ENCODE measurements at regions not wholly inside any gene's neighbourhood (a gene's known extent, or its start where the extent isn't known, plus 50 kb on each side); places are given as distances from the start of the nearest gene placed in this dataset.
A peak's percentile ranks its signal among the peaks of the same experiment; 100 is the strongest.

DNA sequence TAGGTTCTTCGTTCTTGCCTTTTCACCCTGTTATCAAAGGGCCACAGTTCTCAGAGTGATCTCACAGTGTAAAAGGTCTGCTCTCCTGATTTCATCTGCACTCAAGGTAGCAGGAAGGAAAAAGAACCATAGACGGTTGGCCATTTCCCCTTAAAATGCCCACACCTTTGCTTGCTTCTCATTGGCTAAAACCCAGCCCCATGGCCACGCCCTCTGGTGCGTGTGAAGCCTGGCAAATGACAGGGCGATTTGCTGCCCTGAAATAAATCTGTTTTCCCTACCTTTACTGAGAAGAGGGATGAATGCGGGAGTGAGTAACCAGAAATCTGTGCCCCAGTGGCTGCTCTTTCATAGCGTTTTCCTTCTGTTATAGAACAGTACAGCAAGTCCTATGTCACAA is 269.3 kb downstream of the POU4F1 start:
- no peak for DNase-seq (ENCODE audit: low read depth)

DNA sequence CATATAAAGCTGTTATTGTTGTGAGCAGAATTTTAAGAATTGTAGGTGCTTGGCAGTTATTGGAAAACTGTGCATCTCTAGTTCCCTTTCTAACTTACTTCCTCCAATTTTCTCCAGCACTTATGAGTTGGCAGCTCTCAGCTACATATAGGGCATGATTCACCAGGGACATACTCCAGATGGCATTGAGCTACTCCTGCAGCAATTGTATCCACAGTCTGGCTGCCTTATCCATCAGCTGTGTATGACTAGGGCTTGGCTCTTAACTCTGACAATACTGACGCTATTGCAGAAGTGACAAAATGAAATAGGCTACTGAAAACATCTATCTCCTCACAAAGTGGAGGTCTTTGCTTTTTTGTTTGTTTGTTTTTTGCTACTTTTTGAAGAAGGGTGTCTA is 276.7 kb downstream of the POU4F1 start:
- DNase-seq (ENCODE audit: low read depth), result no peak

DNA sequence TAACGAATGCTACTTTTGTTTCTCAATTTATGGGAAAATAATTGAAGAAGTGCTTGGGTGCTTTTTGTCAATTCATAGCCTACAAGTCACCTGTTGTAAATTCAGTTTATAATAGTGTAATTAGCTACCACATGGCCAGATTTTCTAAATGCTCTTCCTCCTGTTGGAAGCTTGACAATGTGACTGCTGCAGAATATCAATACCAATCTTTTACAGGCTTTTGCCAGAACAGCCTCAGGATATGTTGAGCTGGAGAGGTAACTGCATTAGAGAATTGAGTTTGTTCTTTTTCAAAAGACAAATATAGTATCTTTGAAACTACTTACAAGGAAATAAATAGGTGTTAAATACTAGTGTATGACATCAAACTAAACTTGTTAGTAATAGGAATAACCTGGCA is 277.8 kb downstream of the POU4F1 start:
- DNase-seq (ENCODE audit: low read depth), result no peak

DNA sequence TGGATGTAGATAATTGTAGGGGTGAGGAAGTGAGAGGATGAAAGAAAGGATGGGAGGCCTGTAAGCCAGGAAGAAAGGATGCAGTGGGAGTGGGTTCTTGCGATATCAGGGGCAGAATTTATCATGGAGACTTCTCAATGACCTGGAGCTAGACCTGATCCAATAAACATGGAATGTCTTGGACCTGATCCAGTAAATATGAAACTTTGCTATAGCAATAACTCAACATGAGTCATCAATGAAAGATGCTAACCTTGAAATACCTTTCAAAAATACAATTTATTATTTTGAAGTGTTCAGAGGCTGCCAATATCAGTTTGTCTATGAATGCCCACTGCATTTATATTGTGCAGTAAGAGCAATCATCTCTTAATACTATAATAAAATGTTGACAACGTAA is 279.5 kb downstream of the POU4F1 start:
- DNase-seq (ENCODE audit: low read depth), result no peak

DNA sequence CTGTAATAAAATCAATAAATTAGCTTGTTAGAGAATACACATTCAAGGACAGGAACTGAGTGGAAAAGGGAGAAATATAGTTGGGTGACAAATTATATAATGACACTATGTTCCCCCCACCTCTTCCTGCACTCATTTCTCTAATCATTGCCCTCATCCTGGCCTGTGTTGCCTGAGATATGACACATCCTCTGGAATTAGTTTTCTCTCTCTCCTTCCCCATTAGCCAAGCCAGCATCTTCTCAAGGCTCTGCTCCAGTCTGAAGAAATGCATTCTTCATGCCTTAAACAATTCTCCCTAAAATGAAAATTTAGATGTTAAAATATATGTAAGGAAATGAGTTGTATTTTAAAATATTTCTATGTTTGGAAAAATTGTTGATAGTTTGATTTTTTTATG is 280.3 kb downstream of the POU4F1 start:
- no peak for DNase-seq (ENCODE audit: low read depth)

DNA sequence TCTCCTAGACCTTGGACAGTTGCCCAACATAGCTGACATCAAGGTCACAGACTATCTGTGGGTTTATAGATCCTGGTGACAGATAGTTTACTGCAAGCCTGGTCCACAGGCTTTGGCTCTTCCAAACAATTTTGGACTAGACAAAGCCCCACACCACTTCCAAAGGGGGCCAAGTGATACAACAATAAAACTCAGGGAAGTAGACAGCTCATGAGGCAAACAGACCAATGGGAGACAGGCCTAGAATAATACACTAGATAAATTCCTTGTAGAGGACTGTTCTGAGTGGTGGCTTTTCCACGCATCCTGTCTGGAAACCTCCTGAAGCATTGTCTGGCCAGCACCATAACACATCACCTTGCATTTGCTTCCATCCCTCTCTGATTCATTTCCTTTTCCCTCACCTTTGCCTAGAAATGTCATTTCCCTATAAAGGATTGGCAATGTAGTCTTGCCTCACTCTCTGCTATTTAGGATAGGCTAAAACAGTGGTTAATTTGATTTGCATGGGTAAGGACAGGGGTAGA is 284.2 kb downstream of the POU4F1 start:
- DNase-seq (ENCODE audit: low read depth), result no peak

DNA sequence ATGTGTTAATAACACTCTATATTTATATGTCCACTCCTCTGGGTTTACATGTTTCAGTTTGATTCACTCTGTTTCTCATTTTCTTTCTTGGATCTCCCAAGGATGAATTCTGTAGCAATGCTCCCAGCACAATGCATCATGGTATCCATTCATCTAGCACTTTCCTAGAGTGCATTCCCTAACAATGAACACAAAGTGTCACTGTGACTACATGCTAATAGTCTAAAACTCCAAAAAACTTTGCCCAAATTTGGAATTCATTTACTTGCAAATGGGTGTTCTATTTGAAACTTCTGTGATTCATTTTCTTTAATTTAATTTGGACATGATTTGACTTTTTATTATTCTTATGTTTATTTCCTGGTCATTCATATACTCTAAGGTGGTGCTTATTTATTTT is 286.3 kb downstream of the POU4F1 start:
- DNase-seq (ENCODE audit: low read depth), result no peak

DNA sequence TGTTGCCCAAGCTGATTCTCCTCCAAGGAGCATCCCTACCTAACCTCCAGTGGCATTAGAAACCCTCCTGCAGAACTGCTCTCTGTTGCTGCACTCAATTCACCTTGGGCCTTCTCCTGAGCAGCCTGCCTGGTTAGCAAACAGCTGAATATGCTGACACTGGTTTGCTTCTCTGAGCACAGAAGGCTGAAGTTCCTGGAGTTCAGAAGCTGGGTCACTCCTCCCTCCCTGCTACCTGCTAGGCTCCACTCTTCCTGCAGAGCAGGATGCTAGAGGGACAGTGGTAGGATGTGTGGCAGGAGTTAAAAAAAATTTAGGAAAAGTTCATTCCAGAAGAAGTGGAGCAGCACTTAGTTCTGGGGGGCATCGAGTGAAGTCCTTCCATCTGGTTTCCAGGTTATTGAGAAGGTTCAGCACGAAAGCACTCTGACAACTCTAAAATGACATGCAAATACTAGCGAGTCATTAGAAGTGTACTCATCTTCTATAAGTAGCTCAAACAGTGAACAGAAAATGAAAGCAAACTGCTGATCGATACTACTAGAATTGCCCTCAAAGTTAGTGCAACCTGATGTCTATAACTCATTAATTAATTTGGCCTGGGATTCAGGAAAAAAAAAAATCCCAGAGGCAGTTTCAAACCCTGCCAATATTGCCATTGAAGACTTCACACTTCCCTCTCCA is 293.7 kb downstream of the POU4F1 start:
- DNase-seq (ENCODE audit: low read depth), result no peak

DNA sequence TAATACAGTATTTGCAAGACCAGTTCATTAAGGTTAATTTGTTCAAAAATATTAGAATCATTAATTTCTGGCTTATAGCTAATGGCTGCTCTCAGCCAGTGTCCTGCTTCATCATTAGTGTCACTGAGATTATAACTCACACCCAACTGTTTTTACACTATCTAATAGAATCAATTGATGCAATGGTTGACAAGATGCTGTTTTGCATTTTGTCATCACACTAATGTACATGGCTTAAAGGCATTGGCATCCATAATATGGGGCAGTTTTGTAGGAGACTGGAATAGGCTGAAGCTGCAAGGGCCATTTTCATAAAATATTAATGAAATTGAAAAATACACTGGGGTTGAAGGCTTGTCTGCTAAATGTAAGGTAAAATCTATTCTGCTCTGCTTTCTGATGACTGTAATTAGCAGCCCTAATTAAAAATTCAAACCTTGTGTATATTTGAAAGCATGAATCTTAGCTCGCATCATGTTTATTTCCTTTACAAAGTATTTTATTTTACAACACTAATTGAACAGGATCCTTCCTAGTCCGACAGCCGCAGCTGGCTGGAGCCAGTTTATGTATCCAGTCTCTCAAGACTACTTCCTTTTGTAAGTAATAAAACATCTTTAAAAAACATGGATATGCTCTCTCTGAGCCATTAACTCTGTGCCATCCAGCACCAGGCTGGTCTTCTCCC is 296.7 kb downstream of the POU4F1 start:
- no peak for DNase-seq (ENCODE audit: low read depth)

DNA sequence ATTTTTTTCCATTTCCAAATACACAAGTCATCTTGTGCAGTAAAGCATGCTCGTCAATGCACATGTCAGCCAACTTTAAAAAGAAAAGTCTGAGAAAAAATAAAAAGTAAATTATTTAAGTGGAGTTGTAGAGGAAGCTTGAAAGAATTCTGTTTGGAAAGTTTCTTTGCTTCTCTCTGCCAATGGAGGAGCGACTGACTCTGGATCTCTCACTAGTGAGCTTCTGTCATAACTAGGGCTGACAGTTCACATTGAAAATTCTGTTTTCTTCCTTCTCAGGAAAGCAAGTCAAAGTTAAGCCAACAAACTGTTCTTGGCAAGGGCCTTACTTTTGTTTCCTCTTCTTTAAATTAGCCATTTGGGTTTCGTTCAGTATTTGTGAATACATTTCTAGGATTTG is 298.2 kb downstream of the POU4F1 start:
- no peak for DNase-seq (ENCODE audit: low read depth)

DNA sequence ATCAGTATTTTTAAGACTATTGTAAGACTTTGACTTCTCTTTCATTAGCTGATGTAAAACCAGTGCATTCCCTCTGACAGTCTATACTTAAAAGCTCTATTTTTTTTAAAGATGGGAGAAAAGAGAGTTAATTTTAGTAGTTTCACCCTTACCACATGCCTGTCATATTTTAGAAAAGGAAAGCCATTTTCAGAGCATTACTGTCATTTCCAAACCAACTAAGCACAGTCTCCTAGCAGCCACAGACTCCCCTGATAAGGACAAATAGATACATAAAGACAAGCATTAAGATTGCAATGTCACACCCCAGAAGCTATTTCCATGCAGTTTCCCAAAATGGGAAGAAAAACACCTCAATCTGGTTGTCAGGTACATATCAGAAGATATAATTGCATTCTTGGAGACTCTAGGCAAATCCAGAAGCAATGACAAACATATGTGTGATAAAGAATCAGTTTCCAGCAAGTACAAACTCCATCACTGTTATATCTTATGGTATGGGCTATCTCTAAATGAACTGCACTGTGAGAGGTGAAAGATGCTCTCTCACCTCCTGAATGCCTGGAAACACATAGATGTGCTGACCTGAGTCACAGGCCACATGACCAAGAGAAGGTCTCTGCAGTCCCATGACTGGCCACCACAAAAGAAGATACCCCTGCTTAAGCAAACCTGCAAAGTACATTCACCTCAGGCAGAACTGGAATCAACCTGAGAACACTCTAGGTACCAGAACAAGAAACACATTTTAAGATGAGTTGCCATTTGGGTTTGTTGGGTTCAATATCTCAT is 303.3 kb downstream of the POU4F1 start:
- DNase-seq (ENCODE audit: low read depth), result no peak

DNA sequence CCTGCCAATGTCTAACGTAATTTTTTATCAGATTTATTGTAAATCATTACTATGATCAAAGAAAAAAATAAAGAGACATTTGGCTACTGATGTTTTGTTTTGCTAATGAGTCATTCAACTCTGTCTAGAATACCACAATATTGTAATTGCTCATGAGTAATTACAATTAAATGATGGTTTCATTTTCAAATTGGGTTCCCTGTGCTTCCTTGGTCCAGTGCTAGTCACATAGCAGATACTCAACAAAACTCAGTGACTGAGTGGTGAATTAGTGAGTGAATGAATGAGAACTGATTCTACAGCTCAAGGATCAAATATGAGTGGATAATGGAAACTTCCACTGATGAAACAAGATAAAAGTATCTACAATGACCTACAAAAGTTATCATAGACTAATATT is 304.7 kb downstream of the POU4F1 start:
- DNase-seq (ENCODE audit: low read depth), result no peak

DNA sequence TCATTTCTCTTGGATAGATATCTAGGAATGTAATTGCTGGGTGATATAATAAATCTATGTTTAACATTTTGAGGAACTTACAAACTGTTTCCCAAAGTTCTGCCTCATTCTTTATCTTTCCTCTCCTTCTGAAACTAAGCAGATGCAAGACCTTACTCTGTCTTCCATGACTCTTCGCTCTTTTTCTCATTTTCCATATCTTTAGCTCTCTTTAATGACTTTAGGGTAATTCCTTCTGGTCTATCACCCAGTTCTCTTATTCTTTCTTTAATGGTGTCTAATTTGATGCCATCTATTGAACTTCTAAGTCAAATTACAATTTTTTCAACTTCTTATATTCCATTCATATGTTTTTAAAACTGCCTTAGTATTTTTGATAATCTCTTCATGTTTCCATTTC is 316.6 kb downstream of the POU4F1 start:
- no peak for DNase-seq (ENCODE audit: low read depth)

DNA sequence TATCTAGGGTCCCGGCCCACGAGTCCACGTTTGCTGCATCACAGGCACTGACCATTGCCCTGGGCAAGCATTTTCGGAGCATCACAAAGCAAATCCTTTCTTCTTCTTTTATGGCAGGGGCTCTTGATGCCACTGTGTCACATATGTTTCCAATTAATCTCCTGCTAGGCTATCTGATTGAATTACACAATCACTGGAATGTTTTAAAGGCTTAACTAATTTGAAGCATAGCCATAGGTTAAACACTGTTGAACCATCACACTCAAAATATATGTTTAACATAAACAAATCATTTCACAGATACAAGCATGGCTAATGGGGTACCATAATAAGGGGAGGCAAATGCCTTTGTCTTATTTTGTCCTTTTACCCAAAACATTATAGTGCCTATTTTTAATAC is 338.3 kb downstream of the POU4F1 start:
- no peak for DNase-seq (ENCODE audit: low read depth)

DNA sequence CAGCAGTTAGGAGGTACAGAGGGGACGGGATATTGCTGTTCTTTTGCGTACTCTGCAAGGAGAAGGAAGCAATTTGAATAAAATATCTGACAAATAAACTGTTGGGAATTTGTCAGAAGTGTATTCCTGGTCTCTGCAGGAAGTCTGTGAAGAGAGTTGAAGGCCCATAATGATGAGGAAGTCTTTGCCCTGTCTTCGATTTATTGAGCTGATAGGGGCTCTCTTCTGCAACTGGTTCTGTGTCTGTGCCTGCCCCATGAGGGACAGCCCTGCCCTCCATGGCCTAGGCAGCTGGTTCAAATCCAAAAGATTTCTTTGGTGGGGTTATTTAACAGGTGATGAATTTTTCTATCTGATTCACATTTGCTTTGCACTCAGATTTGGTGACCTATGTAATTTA is 339.7 kb upstream of the EDNRB start:
- no peak for DNase-seq (ENCODE audit: low read depth)

DNA sequence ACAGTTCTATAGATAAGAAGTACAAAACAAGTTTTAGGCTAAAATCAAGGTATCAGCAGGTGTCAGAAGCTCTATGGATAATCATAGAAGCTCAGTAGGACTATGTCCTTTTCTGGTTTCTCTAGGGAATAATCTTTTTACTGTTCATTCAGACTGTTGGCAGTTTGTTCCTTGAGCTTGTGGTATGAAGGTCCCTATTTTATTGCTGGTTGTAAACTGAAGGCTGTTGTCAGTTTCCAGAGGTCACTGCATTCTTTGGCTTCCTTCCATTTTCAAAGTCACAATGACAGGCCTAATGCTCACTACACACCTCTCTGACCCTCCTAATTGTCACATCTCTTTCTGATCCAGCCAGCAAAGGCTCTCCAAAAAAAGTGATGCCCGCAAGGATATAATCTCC is 337.9 kb upstream of the EDNRB start:
- DNase-seq (ENCODE audit: low read depth), result no peak

DNA sequence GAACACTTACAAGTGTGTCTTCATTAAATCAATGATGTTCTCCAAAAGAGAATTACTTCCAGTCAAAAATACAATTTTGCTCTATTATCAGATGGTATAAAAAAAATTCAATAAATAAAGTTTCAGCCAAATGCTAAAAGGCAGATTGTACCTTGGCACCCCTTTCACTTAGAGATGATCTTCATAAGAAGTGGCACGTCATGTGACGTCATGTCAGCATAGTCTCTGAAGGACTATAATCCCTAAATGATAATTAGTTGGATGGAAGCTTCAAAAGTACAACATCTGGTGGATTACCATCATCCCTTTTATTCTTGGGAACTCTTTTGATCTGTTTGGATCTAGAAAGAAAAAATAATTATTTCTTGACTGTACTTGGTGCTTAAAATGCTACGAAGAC is 335.5 kb upstream of the EDNRB start:
- no peak for DNase-seq (ENCODE audit: low read depth)

DNA sequence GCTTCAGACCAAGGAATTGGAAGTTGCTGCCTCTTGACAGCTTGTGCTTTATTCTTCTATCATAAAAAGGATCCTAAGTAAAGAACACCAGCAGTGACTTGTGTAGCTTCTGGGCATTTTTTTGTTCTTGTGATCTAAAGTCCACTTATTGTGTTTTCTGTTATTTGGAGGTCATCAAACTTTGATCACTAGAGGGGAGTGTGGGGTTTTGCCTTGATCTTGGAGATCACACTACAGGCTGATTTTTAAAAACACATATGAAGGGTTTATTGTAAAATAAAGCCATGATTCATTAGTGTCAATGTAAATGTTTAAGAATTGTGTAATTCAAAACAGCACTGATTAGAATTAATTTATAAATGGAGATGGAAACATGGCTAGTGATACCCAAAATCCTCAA is 328.7 kb upstream of the EDNRB start:
- DNase-seq (ENCODE audit: low read depth), result no peak

DNA sequence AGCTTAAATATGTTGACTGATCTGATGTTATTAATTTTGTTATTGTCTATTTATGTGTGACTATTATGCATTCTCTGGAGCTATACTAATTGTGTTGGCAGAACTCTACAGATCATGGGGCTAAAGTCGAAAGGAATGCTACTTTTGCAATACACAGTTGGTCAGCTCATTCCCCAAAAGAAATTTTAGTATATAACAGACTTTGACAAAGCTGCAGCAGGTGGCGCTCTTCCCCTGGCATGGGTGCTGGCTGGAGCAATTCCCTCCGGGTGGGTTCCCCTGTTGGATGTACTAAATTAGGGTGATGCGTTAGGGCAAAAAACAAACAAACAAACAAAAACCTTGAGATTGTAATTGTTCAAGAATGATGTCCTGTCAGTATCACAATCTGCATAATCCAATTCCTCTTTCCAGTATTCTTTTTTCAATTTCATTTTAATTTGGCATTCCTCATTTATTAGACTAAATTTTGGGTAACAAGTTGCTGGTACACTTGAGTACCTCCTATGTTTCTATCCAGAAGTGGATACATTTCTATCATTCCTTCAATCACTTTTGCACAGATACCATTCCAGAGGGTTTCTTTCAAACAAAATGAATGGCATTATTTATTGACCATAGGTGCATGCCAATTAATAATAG is 322.8 kb upstream of the EDNRB start:
- peak; percentile 11 for DNase-seq (ENCODE audit: low read depth)

DNA sequence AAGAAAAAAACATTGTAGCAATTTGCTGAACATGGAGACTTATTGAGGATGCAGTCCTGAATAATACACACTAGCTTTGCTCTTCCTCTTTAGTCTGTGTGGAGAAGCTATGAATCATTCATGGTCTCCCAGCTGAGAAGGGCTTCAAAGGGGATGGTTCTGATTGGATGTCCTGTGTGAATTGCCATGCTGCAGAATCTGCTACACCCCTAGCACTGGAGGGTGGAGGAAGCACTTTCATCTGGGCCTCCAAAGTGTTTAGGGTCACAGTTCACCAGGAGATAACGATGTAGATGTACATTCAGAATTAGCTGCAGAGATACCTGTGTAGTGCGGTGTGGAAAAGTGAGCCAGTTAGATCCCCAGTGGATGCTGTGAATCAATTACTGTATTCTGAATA is 321.1 kb upstream of the EDNRB start:
- no peak for DNase-seq (ENCODE audit: low read depth)

DNA sequence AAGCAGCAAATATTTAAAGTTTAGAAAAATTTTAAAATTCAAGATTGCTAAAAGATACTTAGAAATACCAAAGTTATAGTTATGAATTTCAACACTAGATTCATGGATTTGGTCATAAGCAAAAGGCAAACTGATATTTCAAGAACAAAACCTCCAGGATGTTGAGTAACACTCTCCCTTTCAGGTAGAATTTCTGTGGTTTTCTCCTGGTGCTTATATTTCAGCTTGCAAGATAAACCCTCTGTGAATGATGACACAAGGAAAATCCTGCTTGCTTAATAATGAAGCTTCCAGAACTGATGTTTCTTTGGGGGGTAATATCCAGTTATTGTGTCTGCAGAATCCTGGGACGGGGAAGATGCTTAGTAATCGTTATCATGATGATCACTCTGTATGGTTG is 320.3 kb upstream of the EDNRB start:
- DNase-seq (ENCODE audit: low read depth), result no peak

DNA sequence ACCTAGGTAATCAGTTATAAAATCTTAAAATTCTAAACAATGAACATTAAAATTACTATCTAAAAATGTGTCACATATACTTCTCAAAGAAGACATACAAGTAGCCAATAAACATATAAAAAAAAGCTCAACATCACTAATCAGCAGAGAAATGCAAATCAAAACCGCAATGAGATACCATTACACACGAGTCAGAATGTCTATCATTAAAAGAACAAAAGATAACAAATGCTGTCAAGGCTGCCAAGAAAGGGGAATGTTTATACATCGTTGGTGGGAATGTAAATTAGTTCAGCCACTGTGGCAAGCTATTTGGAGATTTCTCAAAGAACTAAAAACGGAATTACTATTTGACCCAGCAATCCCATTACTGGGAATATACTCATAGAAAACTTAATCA is 310.3 kb upstream of the EDNRB start:
- no peak for DNase-seq (ENCODE audit: low read depth)

DNA sequence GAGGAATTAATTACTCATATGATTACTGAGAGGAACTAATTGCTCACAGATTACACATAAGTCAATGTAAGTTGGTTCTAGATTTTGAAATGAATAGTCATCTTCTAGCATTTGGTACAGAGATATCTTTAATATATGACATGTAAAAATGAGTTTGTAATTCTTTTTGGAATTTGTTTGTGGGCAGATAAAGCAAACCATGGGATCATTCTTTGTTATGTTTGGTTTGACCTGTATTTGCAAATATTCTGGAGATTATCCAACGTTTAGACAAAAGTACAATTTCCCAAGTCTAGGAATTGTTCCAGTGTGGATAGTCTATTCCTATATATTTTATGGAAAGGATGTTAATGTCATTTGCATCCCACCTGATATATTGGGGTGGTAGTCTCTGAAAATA is 309.6 kb upstream of the EDNRB start:
- DNase-seq (ENCODE audit: low read depth), result no peak

All from GM04503 (cell line).